GM03348 (cell line): ENCODE measurements at regions not wholly inside any gene's neighbourhood (a gene's known extent, or its start where the extent isn't known, plus 50 kb on each side); places are given as distances from the start of the nearest gene placed in this dataset.
A peak's percentile ranks its signal among the peaks of the same experiment; 100 is the strongest.

Experiments
- DNase-seq: peaks from one replicate; pipeline ENCODE4 v3.0.0; 2012; ENCODE audit warnings: low spot score

DNA sequence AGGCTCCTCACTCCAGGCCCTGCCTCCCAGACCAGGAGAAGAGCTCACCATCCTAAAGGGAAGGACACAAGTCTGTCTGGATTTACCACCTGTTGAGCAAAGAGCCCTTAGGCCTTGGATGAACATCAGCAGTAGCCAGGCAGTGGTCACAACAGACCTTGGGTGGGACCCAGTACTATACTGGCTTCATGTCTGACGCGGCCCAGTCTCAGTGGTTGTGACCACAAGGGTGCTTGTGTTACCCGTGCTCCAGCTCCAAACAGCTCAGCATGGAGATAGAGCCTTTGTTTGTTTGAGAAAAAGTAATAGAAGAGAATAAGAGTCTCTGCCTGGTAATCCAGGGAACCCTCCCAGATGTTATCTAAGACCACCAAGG is 617.4 kb downstream of the BRINP1 start:
- DNase-seq, result no peak

DNA sequence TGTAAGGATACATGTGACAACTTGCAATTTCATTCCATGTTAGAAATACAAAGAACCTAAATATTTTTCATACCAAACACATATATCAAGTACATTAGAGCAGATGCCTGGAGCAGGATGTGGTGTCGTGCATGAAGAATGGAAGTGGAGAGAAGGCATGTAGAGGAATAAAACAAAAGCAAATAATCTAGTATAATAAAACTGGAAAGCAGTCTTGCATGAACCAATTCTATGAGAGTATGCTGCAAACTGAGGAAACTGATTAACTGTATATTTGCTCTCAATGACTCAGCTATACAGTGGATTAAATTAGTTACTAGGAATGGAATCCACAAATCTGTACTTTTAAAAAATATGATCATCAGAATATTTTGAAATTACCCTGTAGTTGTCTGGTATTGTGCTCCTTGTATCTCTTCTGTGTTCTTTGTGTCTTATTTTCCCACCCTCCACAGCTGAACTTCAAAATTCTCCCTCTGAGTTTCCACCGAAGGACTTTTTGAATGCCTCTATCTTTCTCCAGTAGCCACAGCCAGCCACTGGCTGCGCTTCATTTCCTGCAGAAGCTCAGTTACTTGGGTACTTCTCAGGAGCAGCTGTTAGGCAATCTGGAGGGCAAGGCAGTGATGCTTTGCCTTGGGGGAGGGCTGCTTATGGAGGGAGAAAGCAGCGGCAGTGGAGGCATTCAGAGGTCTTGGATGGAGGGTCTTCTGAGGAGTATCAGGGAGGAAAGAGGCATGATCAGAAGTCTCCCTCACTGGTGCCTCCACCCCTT is 608.0 kb downstream of the BRINP1 start:
- DNase-seq, result no peak

DNA sequence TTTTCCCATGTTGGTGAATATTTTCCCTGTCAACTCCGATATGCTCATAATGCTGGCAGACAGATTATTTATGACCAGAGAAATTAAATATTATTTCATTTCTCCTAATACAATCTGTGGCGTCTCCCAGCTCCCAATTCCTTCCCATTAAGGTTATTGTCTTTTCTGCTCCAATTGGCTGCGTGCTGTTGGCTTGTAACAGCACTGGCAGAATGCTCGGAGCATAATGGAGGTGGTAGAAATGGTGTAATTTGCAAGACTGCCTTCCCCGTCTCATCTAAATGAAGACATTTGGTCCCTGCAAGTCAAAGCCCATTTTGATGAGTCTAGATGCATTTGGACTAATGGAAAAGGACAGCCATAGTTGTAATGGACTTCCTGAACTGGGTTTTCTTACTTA is 601.7 kb downstream of the BRINP1 start:
- no peak for DNase-seq

DNA sequence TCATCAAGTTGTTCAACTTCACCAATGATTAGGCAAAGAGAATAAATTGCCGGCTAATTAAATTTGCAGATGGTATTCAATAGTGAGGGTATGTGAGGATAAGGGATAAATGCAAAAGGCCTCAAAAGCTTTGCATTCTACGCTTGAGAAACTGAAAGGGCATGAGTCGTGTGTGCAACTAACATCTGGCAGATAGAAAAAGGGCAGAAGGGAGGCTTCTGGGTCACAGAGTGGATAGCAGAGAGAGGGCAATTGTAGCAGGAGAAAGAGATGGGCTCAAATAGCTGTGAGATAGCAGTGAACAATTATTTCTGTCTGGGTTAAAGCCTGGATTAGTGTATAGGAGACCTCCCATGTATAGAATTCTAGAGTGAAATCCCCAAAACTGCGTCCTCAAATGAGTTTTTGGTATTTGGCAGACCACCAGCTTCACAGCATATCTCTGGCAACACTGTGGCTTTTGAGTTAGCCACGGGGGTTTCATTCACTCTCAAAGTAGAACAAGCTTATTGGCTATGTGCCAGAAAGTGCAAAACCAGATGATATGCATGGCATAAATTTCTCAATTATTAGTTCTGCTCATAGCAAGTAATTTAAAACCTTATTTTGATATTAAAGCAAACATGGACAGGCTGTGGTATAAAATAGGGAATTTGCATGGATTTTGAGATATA is 586.3 kb downstream of the BRINP1 start:
- no peak for DNase-seq

DNA sequence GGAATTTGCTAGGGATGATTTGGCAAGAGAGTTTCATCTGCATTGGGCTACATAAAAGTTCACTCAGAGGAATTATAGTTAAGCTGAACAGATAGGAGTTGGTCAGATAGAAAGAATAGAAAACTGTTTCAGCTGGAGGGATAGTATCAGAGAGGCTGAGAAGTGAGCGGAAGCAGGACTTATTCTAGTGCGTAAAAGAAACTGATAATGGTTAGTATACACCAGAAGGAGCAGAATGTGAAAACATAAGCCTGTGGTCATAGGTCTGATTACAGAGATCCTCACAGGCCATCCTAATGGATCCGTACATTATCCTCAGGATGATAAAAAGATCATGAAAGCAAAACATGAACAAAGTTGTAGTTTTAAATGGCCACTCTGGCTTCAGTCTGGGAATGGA is 585.2 kb downstream of the BRINP1 start:
- DNase-seq, result no peak

DNA sequence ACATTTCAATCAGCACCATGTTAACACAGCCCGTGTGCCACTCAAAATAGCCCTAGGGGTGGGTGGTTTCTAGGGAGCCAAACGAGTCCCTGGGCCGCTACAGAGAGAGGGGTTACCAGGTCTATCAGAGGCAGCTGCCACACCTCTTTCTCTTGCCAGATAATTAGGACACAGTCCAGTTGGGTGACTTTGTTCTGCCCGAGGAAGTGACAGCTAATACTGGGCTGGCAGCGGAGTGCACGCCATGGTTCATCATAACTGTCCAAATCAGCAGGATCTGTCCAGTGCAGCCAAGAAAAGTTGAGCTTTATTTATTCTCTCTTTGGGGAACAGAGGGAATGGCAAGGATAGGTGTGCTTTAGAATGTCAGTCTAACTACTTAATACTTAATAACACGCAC is 583.8 kb downstream of the BRINP1 start:
- DNase-seq, result no peak

DNA sequence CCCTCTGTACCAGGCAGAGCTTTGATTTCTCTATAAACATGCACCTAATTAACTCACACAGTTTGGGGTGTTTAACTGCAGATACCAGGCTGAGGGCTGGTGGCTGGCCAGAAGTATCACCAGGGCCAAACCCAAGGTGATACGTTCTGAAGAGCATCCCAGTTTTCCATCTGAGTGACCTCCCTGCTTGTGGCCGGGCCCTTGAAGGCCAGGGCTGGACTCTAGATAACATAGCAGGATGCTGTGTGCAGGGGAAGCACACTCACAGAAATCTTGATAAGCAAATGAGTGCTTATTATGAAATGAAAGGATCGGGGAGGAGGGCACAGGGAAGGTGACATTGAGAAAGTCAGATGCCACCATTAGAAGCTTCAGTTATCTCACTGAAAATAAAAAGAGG is 582.4 kb downstream of the BRINP1 start:
- DNase-seq, result no peak

DNA sequence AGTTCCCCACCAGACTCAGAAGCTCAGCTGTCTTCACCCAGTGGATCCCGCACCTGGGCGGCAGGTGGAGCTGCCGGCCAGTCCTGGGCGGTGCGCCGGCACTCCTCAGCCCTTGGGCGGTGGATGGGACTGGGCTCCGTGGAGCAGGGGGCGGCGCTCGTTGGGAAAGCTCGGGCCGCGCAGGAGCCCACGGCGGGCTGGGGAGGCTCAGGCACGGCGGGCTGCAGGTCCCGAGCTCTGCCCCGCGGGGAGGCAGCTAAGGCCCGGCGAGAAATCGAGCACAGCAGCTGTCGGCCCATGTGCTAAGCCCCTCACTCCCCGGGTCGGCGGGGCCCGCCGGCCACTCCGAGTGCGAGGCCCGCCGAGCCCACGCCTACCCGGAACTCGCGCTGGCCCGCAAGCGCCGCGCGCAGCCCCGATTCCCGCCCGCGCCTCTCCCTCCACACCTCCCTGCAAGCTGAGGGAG is 560.0 kb downstream of the BRINP1 start:
- DNase-seq, result no peak

DNA sequence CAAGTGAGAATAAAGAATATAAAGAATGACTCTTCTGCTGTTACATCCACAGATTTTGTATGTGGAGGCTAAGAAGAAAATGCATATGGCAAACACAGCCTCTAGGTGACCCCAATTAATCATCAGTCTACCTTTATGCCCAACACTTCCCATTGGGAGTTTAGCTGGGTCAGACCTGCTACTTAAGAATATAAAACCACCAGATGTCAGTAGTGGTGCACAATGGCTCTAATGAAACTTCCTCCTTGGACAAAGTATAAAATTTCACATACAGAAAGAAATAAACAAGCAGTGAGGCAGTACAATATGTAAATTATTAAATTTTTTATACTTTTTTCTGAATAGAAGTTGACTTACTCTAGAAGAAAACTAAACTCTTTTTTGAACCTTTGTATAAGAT is 539.9 kb downstream of the BRINP1 start:
- peak; percentile 22 for DNase-seq

DNA sequence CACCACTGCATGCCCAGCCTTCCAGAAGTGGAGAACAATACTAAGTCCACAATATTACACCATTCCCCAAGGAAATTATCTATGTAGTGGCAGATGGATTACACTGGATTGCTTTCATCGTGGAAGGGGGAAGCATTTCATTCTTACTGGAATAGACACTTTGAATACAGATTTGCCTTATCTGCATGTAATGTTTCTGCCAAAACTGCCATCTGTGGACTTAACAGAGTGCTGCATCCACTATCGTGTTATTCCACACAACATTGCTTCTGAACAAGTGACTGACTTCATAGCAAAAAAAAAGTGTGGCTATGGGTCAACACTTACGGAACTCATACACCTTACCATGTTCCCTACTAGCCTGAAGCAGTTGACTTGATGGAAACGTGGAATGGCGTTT is 536.9 kb downstream of the BRINP1 start:
- DNase-seq, result no peak

DNA sequence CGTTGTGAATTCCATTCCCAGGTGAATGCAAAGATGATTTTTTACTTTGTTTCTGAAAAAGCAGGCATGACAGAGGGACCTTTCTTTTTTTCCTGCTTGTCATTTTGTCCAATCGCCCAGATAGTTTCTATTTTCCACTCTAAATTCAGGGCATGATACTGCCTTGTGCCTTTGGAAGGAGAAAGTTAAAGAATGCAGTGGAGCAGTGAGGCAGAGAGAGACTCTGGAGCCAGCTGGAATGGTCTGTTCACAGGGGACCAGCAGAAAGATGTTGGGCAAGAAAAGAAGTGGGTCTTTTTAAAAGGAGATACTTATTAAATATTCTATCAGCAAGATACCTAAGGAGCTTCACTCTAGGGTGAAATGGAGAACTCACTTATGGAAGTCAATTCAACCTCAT is 532.3 kb downstream of the BRINP1 start:
- DNase-seq, result no peak

DNA sequence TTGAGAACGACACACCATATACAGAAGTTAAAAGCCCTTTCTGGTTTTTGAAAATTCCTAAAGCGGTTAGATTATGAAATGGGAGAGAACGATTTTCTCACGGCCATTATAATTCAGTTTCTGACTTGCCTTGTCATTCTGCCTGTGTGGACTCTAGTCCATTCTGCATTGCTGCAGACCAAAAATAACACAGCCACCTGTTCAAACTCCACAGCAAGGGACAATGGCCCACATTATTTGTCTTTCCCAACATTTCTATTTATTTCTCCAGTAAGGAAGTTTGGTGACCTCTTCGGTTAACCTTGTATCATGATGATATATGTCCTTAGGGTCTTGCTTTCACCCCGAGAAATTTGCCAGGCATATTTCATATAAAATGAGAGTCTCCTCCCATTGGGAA is 497.7 kb downstream of the BRINP1 start:
- DNase-seq, result no peak

DNA sequence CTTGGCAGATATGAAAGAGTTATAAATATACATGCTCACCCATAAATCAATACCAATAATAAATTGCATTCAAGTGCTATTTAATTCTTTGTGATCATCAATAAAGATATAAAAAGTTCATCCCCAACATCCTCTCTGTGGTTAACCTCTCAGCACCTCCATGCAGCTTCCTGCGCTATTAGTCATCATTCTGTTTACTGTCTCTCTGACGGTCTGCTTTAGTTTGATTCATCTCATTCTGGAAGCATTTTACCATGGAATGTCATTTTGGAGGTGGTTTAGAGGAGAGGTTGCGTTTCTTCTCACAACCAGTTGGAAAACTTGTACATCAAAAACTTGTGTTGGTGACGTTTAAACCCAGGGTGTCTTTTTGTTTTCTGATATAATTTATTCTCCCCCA is 486.6 kb downstream of the BRINP1 start:
- peak; percentile 48 for DNase-seq

DNA sequence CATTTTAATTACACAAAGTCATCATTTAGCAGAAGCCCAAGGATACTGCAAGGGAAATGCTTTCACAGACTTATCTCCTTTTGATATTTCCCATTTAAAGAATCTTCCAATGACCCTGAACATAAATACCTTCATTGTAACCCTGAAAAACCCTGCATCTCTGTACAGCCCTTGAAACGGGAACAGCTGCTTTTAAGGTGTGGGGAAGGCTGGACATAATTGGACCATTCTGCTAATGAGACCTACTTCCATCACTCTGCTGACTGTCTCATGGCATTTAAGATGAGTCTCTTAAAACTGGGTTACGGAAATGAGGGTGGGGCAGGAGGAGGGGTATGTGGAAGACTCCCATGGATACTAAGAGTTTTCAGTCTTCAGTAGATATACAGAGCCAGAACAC is 485.8 kb downstream of the BRINP1 start:
- DNase-seq, result no peak

DNA sequence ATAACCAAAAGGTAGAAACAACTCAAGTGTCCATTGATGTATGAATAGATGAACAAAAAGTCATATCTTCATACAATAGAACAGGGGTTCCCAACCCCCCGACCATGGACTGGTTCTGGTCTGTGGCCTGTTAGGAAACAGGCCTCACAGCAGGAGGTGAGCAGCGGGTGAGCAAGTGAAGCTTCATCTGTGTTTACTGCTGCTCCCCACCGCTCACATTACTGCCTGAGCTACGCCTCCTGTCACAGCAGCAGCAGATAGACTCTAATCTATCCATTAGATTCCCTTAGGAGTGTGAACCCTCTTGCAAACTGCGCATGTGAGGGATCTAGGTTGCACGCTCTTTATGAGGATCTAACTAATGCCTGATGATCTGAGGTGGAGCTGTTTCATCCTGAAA is 478.0 kb downstream of the BRINP1 start:
- no peak for DNase-seq

DNA sequence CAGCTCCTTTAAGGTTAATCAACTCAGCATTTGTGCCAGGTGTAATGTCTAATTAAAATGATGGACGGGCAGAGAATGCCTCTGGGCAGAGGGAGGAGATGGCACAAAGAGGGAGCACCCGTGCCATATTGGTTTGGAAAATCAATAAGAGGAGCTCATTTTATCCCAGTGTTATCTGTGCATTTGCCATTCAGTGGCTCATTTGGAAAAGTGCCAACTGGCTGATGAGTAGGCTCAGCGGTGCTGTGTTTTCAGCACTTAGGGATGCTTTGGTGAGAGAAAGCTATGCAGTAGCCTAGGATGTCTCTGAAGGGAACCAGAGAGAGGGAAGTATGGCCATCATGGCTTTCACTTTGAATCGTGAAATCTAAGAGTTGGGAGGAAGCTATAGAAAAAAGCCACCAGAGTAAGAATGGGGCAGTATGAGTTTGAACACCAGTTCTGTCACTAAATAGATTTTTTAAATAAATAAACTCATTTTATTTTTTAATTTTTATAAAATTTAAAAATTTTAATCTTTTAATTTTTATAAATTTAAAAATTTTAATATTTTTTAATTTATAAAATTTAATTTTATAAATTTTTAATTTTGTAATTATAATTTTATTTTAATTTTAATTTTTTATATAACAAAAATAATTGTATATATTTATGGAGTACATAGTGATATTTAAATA is 472.8 kb downstream of the BRINP1 start:
- peak; percentile 2 for DNase-seq

DNA sequence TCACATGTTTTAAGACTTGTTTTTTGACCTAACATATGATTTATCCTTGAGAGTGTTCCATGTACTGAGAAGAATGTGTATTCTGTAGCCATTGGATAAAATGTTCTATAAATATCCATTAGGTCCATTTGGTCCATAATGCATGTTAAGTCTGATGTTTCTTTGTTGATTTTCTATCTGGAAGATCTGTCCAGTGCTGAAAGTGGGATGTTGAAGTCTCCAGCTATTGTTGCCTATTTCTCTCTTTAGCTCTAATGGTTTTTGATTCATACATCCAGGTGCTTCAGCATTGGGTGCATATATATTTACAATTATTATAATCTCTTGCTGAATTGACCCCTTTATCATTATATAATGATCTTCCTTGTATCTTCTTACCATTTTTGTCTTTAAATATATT is 451.1 kb downstream of the BRINP1 start:
- no peak for DNase-seq

DNA sequence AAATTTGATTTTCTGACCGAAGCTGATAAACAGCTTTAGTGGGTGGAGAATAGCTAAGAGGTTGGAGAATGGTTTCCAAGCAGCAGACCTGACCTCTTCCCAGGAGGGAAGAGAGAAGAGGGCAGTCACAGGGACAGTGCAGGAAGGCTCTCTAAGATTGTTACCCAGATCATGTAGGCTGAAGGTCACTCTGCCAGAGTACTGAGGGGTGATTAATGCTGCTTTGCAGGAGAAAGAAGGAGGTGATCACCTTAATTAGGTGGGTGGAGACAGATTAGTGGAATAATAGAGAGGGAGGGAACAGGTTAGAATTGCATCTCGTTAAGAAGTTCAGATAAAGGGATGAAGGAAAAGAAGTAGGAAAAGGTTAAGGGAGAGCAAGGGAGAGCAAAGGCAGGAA is 440.5 kb downstream of the BRINP1 start:
- DNase-seq, result no peak

DNA sequence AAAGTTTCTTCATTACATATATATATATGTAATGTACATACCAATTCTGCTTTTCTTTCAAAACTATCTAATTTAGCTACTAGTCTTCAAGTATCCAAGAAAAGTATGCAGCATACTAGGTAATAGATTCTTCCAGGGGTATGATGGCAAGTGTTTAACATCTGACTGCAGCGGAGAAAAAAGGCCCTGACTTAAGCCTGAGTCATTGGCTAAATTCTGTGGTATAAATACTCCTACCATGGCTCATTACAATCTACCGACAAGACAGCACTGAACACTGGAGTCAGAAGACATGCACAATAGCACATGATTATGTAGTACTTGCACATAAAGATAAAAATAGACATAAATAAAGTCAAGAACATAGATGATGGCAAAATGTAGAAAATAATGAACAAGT is 439.9 kb downstream of the BRINP1 start:
- peak; percentile 75 for DNase-seq

DNA sequence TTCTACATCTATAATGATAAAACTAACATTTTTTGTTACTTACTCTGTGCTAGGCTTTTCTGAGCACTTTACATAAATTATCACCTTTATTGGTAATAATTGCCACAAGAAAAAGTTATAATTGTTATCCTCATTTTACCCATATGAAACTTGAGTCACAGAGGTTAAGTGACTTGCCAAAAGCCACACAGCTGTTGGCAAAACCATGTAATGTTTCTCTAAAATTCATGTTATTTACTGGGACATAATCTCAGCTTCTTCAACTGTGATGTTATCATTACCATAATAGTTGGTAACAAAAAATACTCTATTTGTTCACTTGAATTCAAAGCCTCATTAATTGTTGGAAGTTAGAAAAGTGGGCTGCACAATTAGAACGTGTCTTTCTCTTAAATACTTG is 437.3 kb downstream of the BRINP1 start:
- DNase-seq, result no peak

DNA sequence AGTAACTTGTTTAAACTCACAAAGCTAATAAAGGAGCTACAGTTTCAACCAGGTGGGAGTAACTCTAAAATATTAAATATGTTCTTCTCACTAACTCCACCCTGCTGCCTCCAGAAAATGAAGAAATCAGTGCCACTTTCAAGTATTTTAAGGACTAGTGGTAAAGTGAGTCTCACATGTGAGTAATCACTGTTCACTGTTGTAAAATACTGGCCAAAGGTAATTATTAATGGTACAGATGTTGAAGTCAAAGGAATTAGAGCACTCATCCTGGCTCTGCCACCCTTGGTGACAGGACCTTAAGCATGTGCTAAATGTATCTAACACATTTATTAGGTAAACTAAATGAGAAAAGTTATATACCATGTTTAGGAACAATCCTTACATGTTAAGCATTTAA is 430.7 kb downstream of the BRINP1 start:
- no peak for DNase-seq

DNA sequence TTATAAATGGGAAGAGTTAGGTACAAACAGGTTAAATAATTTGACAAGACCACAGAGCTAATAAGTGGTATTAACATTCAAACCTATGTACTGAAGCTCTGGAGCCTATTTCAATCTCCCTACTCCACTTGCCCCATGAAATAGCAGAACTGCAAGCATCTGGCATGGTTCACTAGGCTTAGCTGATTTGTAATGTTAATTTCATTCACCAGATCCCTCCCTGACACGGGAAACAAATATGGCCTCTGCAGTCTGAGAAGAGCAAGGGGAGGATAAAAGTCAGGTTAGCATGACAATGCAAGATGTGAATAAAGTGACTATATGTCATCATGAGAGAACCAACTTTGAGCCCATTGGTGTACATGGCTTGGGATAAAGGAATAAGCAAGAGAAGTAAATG is 428.8 kb downstream of the BRINP1 start:
- DNase-seq, result no peak

DNA sequence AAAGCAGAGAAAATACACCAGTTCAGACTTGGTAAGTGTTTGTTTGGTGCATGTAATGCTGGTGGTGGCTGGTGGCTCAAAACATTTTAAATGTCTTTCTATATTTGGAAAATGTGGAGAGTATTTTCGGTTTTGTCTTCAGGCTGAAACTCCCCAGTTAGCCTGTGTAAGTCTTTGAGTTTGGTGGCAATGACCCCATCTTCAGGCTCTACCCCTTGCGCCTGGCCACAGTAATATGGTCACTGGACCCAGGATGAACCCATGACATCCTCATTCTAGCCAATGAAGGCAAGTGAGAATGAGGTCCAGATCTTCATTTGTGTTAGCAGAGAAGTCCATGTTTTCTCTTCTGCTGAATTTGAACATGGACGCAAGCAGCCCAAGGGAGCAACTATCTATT is 422.6 kb downstream of the BRINP1 start:
- DNase-seq, result no peak
